ENCODE measurements at regions not wholly inside any gene's neighbourhood (a gene's known extent, or its start where the extent isn't known, plus 50 kb on each side); places are given as distances from the start of the nearest gene placed in this dataset.
"Not testable (repeated sequence)": the region's sequence is repeated elsewhere in the genome, so short reads cannot be mapped to it uniquely, and the experiment has no call there.

DNA sequence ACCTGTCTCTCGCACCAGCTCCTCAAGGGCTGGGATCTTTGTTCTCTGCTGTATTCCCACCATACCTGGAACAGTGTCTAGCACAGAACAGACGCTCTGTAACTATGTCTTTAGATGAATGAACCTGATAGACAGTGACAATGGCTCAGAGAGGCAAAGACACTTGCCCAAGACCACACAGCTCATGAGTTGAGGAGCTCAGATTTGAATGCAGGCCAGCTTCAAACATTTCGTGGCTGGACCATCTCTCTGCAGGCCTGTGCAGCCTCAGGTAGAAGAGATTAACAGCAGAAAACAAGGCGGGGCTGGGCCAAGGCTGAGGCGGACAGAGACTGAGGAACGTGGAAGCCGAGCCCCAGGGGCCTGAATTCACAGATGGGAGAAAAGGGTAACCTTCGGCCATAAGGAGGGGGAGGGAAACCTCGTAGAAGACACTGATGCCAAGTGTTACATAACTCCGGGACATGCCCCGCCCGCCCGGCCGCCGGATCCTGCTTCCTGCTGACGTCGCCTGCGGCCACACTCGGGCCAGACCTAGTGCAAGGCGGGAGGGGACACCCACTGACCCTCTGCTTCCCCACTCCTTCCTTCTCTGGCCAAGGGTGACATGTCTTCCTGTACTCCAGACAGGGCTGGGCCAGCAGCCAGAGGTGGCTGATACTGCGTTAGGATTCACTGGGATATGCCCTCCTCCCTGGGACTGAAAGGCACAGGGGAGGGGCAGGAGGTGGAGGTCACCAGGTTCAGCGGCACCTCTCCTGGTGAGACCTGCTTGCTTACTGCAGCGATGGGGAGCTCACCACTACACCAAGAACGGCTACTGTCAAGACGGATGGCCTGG is 86.8 kb downstream of the RFLNA start:
- no peaks in the 10 kb centered on the region for H3K4me1 Mint-ChIP-seq (ENCODE audit: low read depth)
- peaks cover 1% of the 10 kb centered on the region for H3K36me3 Mint-ChIP-seq (ENCODE audit: low read depth)
- H3K27me3 Mint-ChIP-seq (ENCODE audit: low read depth), result no peaks in the 10 kb centered on the region
- H3K9me3 Mint-ChIP-seq, result no peaks in the 10 kb centered on the region
- H3K27ac Mint-ChIP-seq, result no peak overlapping the region
- no peak overlapping the region for H3K4me3 Mint-ChIP-seq

DNA sequence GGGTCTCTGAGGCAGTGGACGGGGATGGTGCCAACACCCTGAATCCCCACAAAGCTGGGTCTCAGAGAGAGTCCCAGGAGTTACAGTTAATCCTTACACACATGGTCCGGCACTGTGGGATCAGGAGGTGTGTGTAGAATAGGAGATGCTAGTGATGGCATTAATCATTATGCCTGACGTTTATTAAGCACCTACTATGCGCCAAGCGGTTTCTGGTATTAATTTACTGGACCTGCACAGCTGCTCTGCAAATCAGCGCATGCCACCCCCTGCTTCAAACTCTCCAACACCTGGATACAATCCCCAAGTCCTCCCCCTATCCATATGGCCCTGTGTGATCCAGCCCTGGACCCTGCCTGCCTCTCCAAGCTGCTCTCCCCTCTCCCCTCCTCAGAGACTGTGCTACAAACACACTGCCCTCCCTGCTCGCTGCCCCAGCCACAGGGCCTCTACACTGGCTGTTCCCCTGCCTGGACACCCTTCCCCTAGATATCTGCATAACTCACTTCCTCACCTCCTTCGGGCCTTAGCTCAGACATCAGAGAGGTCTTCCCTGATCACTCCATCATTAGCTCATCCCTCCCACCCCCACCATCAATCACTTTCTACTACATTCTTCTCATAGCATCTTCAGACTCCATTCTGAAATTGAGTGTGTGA is 86.0 kb downstream of the RFLNA start:
- Mint-ChIP-seq H3K4me1 (ENCODE audit: low read depth) (no peaks in the 10 kb centered on the region), H3K27ac (no peak overlapping the region), H3K4me3 (no peak overlapping the region), H3K27me3 (ENCODE audit: low read depth) (no peaks in the 10 kb centered on the region), H3K36me3 (ENCODE audit: low read depth) (peaks cover 3% of the 10 kb centered on the region), H3K9me3 (no peaks in the 10 kb centered on the region)

DNA sequence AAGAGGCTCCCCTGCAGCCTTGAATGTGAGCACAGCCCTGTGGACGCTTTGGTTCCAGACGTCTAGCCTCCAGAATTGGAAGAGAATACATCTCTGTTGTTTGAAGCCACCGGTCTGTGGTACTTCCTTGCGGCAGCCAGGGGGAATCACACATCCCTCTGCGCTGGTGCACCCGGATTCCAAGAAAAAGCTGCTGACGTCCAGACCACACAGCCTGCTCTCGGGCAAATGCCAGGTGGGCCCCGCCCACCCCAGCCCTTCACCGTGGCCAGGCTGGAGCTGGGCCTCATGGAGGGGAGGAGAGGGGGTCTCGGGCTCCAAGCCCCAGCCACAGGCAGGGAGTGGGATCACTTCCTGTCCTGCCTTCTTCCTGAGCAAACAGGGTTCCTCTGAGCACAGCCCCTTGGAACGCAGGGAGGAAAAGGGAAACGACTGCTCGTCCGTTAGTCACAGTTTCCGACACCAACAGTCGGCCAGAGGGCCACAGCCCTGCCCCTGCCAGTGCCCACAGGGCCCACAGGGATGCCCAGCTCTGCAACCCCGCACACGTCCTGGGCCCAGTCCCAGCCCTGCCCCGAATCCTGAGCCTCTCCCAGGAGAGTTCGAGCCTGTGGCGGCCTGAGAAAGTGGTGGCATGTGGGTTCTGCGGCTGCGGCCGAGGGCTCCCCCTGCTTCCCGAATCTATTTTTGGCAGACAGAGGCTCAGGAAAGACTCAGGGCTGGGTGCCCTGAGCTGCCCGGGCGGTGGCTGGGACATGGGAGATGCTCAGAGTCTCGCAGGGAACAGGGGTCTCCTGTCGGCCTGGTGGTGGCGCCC is 85.3 kb downstream of the RFLNA start:
- Mint-ChIP-seq H3K27ac (no peak overlapping the region), H3K27me3 (ENCODE audit: low read depth) (no peaks in the 10 kb centered on the region), H3K9me3 (no peaks in the 10 kb centered on the region), H3K4me1 (ENCODE audit: low read depth) (no peaks in the 10 kb centered on the region), H3K36me3 (ENCODE audit: low read depth) (peaks cover 3% of the 10 kb centered on the region), H3K4me3 (no peak overlapping the region)

DNA sequence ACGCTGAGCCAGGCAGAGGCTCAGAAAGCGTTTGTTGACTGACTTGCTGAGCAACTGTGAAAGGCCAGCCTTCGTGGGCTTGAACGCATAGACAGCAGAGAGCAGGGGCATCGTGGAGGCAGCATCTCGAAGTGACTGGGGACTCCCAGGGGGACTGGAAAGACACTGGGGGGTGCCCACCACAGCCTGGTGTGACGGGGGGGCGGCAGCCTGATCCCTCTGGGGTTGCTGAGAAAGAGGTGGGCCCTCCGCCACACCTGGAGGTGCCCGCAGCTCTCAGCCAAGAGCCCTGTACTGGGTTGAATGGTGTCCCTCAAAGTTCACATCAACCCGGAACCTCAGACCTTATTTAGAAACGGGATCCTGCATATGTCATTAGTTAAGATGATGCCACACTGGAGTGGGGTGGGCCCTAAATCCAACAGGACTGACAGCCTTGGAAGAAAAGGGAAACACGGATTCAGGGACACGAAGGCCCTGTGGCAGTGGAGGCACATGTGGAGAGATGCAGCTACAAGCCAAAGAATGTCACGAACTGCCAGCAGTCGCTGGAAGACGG is 84.6 kb downstream of the RFLNA start:
- peaks cover 4% of the 10 kb centered on the region for H3K36me3 Mint-ChIP-seq (ENCODE audit: low read depth)
- H3K4me1 Mint-ChIP-seq (ENCODE audit: low read depth), result no peaks in the 10 kb centered on the region
- no peak overlapping the region for H3K4me3 Mint-ChIP-seq
- H3K27me3 Mint-ChIP-seq (ENCODE audit: low read depth), result no peaks in the 10 kb centered on the region
- H3K9me3 Mint-ChIP-seq, result no peaks in the 10 kb centered on the region
- H3K27ac Mint-ChIP-seq, result no peak overlapping the region

DNA sequence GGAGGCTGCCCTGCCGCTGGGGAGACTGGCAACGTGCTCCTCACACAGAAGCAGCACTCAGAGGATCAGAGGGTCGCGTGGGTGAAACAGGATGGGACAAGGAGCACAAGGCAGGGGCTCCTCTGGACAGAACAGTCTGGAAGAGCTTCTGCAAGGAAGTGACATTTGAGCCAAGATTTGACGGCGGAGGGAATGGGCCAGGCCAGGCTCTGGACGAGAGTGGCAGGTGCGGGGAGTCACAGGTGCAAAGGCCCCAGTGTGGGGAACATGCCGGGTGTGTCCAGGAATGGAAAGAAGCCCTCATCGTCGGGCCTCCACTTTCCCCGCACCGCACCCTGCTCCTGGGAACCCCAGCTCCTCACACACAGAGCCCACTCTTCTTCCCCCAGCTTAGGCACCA is 84.0 kb downstream of the RFLNA start:
- H3K36me3 Mint-ChIP-seq (ENCODE audit: low read depth), result peaks cover 4% of the 10 kb centered on the region
- H3K9me3 Mint-ChIP-seq, result no peaks in the 10 kb centered on the region
- H3K4me1 Mint-ChIP-seq (ENCODE audit: low read depth), result no peaks in the 10 kb centered on the region
- no peak overlapping the region for H3K4me3 Mint-ChIP-seq
- H3K27me3 Mint-ChIP-seq (ENCODE audit: low read depth), result no peaks in the 10 kb centered on the region
- no peak overlapping the region for H3K27ac Mint-ChIP-seq

DNA sequence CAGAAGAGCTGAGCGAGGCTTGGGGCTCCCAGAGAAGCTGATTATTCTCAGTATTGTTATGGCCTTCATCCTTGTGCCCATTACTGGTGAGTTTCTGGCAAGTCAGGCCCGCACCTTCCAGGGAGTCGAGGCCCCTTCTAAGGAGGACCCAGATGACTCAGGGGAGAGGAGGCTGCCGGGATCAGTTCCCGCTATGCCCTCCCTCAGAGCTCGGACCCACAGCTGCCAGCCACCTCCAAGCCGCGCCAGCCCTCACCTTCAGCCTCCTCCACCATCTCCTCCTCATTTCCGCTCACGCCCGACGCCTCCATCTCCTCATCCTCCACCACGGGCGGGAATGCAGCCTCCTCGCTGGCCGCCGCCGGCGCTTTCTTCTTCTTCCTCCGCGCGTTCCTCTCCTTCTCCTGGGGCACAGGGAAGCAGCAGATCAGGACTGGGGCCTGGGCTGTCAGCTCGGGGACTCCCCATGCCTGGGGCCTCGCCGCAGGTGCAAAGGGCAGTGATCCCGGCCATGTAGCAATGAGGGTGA is 83.2 kb downstream of the RFLNA start:
- no peak overlapping the region for H3K27ac Mint-ChIP-seq

DNA sequence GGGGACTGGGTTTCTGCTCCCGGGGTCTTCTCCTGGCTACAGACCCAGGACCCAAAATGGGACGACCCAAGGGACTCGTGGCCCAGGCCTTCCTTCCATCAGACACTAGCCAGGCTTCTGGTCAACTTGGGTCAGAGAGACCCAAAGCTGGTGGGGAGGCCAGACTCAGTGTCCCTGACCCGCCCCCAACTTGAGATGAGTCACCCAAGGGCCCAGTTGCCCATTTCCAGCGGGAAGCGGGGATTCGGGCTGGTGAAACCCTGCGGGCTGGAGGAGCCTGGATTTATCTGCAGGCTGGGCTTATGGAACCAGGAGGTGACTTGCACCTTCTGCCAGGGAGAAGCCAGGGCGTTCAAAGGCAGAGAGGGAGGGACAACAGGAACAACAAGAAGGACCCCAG is 81.5 kb downstream of the RFLNA start:
- H3K36me3 Mint-ChIP-seq (ENCODE audit: low read depth), result peaks cover 4% of the 10 kb centered on the region
- no peaks in the 10 kb centered on the region for H3K9me3 Mint-ChIP-seq
- H3K27ac Mint-ChIP-seq, result no peak overlapping the region
- H3K27me3 Mint-ChIP-seq (ENCODE audit: low read depth), result no peaks in the 10 kb centered on the region
- no peak overlapping the region for H3K4me3 Mint-ChIP-seq
- H3K4me1 Mint-ChIP-seq (ENCODE audit: low read depth), result no peaks in the 10 kb centered on the region

More for the DNA sequence above, 83.2 kb downstream of the RFLNA start:
- peaks cover 4% of the 10 kb centered on the region for H3K36me3 Mint-ChIP-seq (ENCODE audit: low read depth)
- H3K9me3 Mint-ChIP-seq, result no peaks in the 10 kb centered on the region
- H3K4me1 Mint-ChIP-seq (ENCODE audit: low read depth), result no peaks in the 10 kb centered on the region
- H3K4me3 Mint-ChIP-seq, result no peak overlapping the region
- no peaks in the 10 kb centered on the region for H3K27me3 Mint-ChIP-seq (ENCODE audit: low read depth)

DNA sequence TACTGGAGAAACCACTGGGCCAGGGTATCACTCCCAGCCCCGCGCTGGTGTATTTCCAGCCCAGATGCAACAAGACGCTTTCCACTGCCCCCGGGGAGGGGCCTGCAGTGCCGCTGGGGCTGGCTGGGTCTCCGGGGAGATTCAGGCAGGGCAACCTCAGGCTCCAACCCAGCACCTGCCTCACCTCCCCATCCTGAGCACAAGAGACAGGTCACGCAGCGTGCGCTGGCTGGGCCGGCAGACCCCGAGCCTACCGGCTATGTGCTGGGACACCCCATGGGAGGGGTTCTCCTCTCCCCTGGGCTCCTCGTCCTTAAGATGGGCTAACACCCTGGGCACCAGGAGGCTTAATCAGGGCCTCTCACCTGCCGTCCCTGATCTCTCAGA is 80.9 kb downstream of the RFLNA start:
- H3K27me3 Mint-ChIP-seq (ENCODE audit: low read depth), result no peaks in the 10 kb centered on the region
- no peak overlapping the region for H3K27ac Mint-ChIP-seq
- H3K9me3 Mint-ChIP-seq, result no peaks in the 10 kb centered on the region
- H3K4me1 Mint-ChIP-seq (ENCODE audit: low read depth), result no peaks in the 10 kb centered on the region
- H3K36me3 Mint-ChIP-seq (ENCODE audit: low read depth), result peaks cover 4% of the 10 kb centered on the region
- no peak overlapping the region for H3K4me3 Mint-ChIP-seq

DNA sequence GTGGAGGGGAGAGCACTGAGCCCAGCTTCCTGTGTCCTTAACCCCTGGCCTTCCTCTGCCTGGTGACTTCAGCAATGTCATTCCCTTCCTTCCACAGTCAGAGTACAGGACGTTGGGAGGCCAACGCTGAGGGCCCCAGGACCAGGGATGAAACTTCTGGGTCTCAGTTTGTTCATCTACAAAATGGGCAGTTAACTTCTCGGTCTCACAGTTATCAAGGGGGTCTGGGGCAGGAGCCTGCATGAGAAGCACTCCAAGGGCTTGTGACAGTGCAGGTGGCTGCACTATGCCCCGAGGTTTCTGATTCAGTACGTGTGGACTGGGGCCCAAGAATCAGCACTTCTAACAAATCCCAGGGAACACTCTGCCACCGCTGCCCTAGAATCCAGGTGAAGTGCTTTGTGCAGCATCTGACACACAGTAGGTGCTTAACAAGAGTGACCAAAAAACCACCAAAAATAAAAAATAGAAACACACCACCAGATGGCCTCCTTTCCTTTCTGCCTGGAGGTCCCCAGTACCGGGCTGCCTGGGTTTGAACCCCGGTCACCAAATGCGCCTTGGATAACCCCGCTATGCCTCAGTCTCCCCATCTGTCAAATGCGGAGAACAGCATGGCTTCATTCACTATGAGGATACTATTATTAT is 80.4 kb downstream of the RFLNA start:
- Mint-ChIP-seq H3K27ac (no peak overlapping the region), H3K27me3 (ENCODE audit: low read depth) (no peaks in the 10 kb centered on the region), H3K4me3 (no peak overlapping the region), H3K36me3 (ENCODE audit: low read depth) (peaks cover 4% of the 10 kb centered on the region), H3K4me1 (ENCODE audit: low read depth) (no peaks in the 10 kb centered on the region), H3K9me3 (no peaks in the 10 kb centered on the region)

DNA sequence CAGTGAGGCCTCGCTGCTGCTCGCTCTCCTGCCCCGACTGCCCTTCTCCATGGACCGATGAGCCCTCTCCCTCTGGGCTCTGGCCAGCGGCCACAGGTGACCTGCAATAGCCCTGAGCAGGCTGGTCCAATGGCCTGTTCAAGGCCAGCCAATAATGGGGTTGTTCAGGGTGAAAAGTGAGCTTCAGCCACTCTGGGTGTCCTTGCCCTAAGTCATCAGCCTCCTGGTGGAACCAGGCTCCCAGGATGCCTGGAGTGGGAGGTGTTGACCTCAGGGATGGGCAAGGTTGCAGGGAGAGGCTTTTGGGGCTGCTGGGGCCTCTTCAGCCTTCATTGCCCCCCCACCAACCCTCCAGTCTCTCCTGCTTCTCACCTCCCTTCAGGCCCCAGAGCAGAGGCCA is 79.7 kb downstream of the RFLNA start:
- Mint-ChIP-seq H3K27ac (no peak overlapping the region), H3K36me3 (ENCODE audit: low read depth) (peaks cover 4% of the 10 kb centered on the region), H3K4me3 (no peak overlapping the region), H3K4me1 (ENCODE audit: low read depth) (no peaks in the 10 kb centered on the region), H3K9me3 (no peaks in the 10 kb centered on the region), H3K27me3 (ENCODE audit: low read depth) (no peaks in the 10 kb centered on the region)

DNA sequence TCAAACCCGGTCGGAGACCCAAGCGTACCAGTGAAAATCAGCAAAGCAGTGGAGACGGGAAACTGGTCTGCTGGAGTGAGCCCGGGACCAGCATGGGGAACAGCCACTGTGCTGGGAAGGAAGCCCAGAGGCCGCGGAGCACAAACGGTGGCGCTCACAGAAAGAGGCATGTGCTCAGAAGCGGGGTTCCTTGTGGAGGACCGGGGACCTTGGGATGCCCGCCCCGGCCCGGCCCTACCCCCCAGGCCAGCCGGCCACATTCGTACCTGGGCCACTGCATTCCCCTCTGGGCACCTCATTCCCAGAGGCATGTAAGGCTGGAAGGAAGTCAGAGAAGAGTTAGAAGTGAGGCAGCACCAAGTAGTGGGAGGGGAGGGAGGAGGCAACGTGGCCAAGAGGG is 79.3 kb downstream of the RFLNA start:
- Mint-ChIP-seq H3K27me3 (ENCODE audit: low read depth) (no peaks in the 10 kb centered on the region), H3K9me3 (no peaks in the 10 kb centered on the region), H3K4me3 (no peak overlapping the region), H3K4me1 (ENCODE audit: low read depth) (no peaks in the 10 kb centered on the region), H3K27ac (no peak overlapping the region), H3K36me3 (ENCODE audit: low read depth) (peaks cover 4% of the 10 kb centered on the region)

DNA sequence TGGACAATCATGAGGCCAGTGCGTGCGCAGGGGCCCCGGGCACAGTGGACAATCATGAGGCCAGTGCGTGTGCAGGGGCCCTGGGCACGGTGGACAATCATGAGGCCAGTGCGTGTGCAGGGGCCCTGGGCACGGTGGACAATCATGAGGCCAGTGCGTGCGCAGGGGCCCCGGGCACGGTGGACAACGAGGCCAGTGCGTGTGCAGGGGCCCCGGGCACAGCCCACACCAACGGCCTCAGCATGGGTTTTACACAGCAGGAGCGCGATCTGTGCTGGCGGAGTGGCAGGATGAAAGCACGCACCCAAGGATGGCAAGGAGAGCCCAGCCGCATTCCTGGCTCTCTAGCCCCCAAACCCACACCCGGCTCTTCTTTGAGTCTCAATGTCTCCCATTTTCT is 78.8 kb downstream of the RFLNA start:
- not testable (repeated sequence) for H3K4me1 Mint-ChIP-seq (ENCODE audit: low read depth); H3K36me3 Mint-ChIP-seq (ENCODE audit: low read depth); H3K4me3 Mint-ChIP-seq; H3K9me3 Mint-ChIP-seq; H3K27ac Mint-ChIP-seq; H3K27me3 Mint-ChIP-seq (ENCODE audit: low read depth)

DNA sequence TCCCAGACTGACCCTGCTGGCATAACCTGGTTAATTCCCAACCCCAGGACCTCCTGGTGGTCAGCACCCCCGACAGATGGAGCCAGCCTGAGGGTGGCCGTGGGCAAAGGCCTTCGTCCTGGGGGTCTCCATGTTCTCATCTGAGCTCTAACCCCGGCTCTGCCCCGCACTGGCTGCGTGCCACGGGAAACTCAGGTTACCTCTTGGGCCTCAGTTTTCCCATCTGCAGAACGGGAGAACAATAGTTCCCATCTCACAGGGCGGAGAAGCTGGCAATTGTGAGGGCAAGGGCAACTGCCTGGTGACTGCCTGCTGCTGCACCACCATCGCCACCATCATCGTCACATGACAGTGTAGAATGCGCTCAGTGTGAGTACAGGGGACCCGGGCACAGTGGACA is 77.9 kb downstream of the RFLNA start:
- Mint-ChIP-seq H3K4me3 (no peak overlapping the region), H3K27ac (no peak overlapping the region), H3K36me3 (ENCODE audit: low read depth) (peaks cover 4% of the 10 kb centered on the region), H3K4me1 (ENCODE audit: low read depth) (no peaks in the 10 kb centered on the region), H3K27me3 (ENCODE audit: low read depth) (no peaks in the 10 kb centered on the region), H3K9me3 (no peaks in the 10 kb centered on the region)

DNA sequence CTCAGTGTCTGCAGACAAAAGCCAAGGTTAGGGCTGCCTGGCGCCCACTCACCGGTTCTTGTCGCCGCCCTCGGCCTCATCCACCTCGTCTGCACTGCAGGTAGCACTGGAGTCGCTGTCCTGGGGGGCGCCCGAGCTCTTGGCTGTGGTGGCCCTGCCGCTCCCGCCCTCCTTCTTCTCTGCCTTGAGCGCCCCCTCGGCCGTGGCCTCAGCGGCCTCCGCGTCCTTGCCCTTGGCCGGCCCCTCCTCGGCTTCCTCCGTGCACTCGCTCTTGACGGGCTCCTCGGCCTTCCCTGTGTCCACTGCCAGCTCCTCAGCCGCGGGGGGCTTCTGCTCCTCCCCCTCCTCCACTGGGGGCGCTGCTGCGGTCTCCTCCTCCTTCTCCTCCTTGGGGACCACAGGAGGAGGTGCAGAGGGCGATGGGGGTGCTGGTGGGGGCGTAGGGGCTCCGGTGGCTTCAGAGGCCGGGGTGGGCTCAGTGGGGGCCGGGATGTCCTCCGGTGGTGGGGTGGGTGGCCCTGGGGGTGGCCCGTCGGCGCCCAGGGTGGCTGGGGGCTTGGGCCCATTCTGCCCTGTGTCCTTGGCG is 77.2 kb downstream of the RFLNA start:
- peaks cover 4% of the 10 kb centered on the region for H3K36me3 Mint-ChIP-seq (ENCODE audit: low read depth)
- H3K4me3 Mint-ChIP-seq, result no peak overlapping the region
- H3K9me3 Mint-ChIP-seq, result no peaks in the 10 kb centered on the region
- H3K27me3 Mint-ChIP-seq (ENCODE audit: low read depth), result no peaks in the 10 kb centered on the region
- no peaks in the 10 kb centered on the region for H3K4me1 Mint-ChIP-seq (ENCODE audit: low read depth)
- no peak overlapping the region for H3K27ac Mint-ChIP-seq
